Astrocyte (in vitro differentiated cells and primary cell): ENCODE measurements at regions not wholly inside any gene's neighbourhood (a gene's known extent, or its start where the extent isn't known, plus 50 kb on each side); places are given as distances from the start of the nearest gene placed in this dataset.

ENCODE experiments used
- DNase-seq: peaks from one replicate; pipeline ENCODE4 v3.0.0-alpha.2; 2010; ENCODE audit warnings: low read depth
- FAIRE-seq: peaks from 2 replicates; lab custom pipeline; 2011; peaks lifted over from hg19 to GRCh38; lab: Jason Lieb, UNC
- H2AFZ ChIP-seq: 2 replicates; pipeline ENCODE4 v1.6.0; 2012; ENCODE audit warnings: low read depth, low read length, inconsistent platforms
- H3K27ac ChIP-seq: 2 replicates; pipeline ENCODE4 v1.5.1; 2011; ENCODE audit warnings: low read depth, low read length, inconsistent platforms
- H3K27me3 ChIP-seq: 2 replicates; pipeline ENCODE4 v1.6.0; 2011; ENCODE audit warnings: low read length, inconsistent platforms; ENCODE audit not compliant: insufficient read depth
- H3K36me3 ChIP-seq: 2 replicates; pipeline ENCODE4 v1.5.1; 2011; ENCODE audit warnings: low read length, inconsistent platforms; ENCODE audit not compliant: insufficient read depth
- H3K4me1 ChIP-seq: 2 replicates; pipeline ENCODE4 v1.5.1; 2011; ENCODE audit warnings: low read length, inconsistent platforms; ENCODE audit not compliant: insufficient read depth
- H3K4me2 ChIP-seq: 2 replicates; pipeline ENCODE4 v1.6.0; 2012; ENCODE audit warnings: low read length, inconsistent platforms
- H3K4me3 ChIP-seq: 2 replicates; pipeline ENCODE4 v1.5.1; 2011; ENCODE audit warnings: low read depth, mild to moderate bottlenecking, low read length, inconsistent platforms; ENCODE audit not compliant: insufficient read depth
- H3K79me2 ChIP-seq: 2 replicates; pipeline ENCODE4 v1.6.0; 2012; ENCODE audit warnings: mild to moderate bottlenecking, low read length, inconsistent platforms; ENCODE audit not compliant: insufficient read depth
- H3K9ac ChIP-seq: 2 replicates; pipeline ENCODE4 v1.6.0; 2012; ENCODE audit warnings: mild to moderate bottlenecking, low read length, inconsistent platforms
- H3K9me3 ChIP-seq: 2 replicates; pipeline ENCODE4 v1.5.1; 2012; ENCODE audit warnings: low read depth, mild to moderate bottlenecking, low read length, inconsistent platforms; ENCODE audit not compliant: insufficient read depth
- H4K20me1 ChIP-seq: 2 replicates; pipeline ENCODE4 v1.6.0; 2012; ENCODE audit warnings: low read length, inconsistent platforms; ENCODE audit not compliant: insufficient read depth
- H3K27ac Mint-ChIP-seq: one replicate; pipeline ENCODE4 v1.8.0; 2021; ENCODE audit warnings: mild to moderate bottlenecking, mixed read lengths; ENCODE audit not compliant: unreplicated experiment
- H3K27me3 Mint-ChIP-seq: one replicate; pipeline ENCODE4 v1.8.0; 2021; ENCODE audit warnings: low read depth, mixed read lengths; ENCODE audit not compliant: unreplicated experiment
- H3K36me3 Mint-ChIP-seq: one replicate; pipeline ENCODE4 v1.8.0; 2021; ENCODE audit warnings: low read depth, mixed read lengths; ENCODE audit not compliant: unreplicated experiment
- H3K4me1 Mint-ChIP-seq: one replicate; pipeline ENCODE4 v1.8.0; 2021; ENCODE audit warnings: low read depth, mixed read lengths; ENCODE audit not compliant: unreplicated experiment
- H3K4me3 Mint-ChIP-seq: one replicate; pipeline ENCODE4 v1.8.0; 2021; ENCODE audit warnings: mild to moderate bottlenecking, moderate library complexity, mixed read lengths; ENCODE audit not compliant: unreplicated experiment
- H3K9me3 Mint-ChIP-seq: one replicate; pipeline ENCODE4 v1.8.0; 2021; ENCODE audit warnings: mild to moderate bottlenecking, mixed read lengths; ENCODE audit not compliant: unreplicated experiment
- CTCF ChIP-seq: IDR thresholded peaks from 2 replicates; pipeline ENCODE4 v1.5.1; 2011; ENCODE audit warnings: low read depth, mild to moderate bottlenecking, inconsistent platforms, low read length, moderate library complexity; ENCODE audit not compliant: insufficient read depth
- EZH2 ChIP-seq: IDR thresholded peaks from 2 replicates; pipeline ENCODE4 v1.6.1; 2012; ENCODE audit warnings: mild to moderate bottlenecking, low read length, inconsistent platforms; ENCODE audit not compliant: insufficient read depth

GRCh38 chr10:6774406-6774805, 194.3 kb upstream of the PRKCQ start:
- H3K4me3 Mint-ChIP-seq = no peak overlapping the region
- Histone ChIP-seq H3K27me3 (no peaks in the 10 kb centered on the region), H3K4me1 (peaks cover 4% of the 10 kb centered on the region), H3K27ac (no peak overlapping the region), H3K9me3 (peaks cover 3% of the 10 kb centered on the region), H3K4me2 (no peak overlapping the region), H2AFZ (no peak overlapping the region), H3K79me2 (no peaks in the 10 kb centered on the region), H3K4me3 (no peak overlapping the region), H3K9ac (no peak overlapping the region), H3K36me3 (no peaks in the 10 kb centered on the region), H4K20me1 (no peaks in the 10 kb centered on the region)
- peaks cover 2% of the 10 kb centered on the region for H3K4me1 Mint-ChIP-seq
- peaks cover 2% of the 10 kb centered on the region for H3K27me3 Mint-ChIP-seq
- no peak for FAIRE-seq
- no peak overlapping the region for H3K27ac Mint-ChIP-seq
- H3K36me3 Mint-ChIP-seq = no peaks in the 10 kb centered on the region
- DNase-seq = peak; percentile 19
- TF ChIP-seq CTCF = no peak
- no peaks in the 10 kb centered on the region for H3K9me3 Mint-ChIP-seq

GRCh38 chr10:6771331-6771730, 191.3 kb upstream of the PRKCQ start:
- Histone ChIP-seq H3K36me3 (no peaks in the 10 kb centered on the region), H3K79me2 (no peaks in the 10 kb centered on the region), H3K27ac (no peak overlapping the region), H4K20me1 (no peaks in the 10 kb centered on the region), H3K9me3 (peaks cover 3% of the 10 kb centered on the region), H3K9ac (no peak overlapping the region), H3K4me3 (no peak overlapping the region), H3K27me3 (no peaks in the 10 kb centered on the region), H3K4me2 (no peak overlapping the region), H2AFZ (no peak overlapping the region), H3K4me1 (no peaks in the 10 kb centered on the region)
- DNase-seq (no peak), FAIRE-seq (peak; percentile 52)
- Mint-ChIP-seq H3K27me3 (no peaks in the 10 kb centered on the region), H3K4me3 (no peak overlapping the region), H3K9me3 (no peaks in the 10 kb centered on the region), H3K4me1 (peaks cover 2% of the 10 kb centered on the region), H3K27ac (no peak overlapping the region), H3K36me3 (no peaks in the 10 kb centered on the region)
- TF ChIP-seq CTCF = no peak
- no peak for TF ChIP-seq EZH2

GRCh38 chr10:6770846-6771245, 190.8 kb upstream of the PRKCQ start:
- H3K27me3 ChIP-seq = no peaks in the 10 kb centered on the region
- Mint-ChIP-seq H3K27ac (peak overlapping the region; percentile 87), H3K36me3 (no peaks in the 10 kb centered on the region), H3K9me3 (no peaks in the 10 kb centered on the region), H3K27me3 (no peaks in the 10 kb centered on the region), H3K4me3 (no peak overlapping the region), H3K4me1 (peaks cover 2% of the 10 kb centered on the region)
- H3K4me1 ChIP-seq = no peaks in the 10 kb centered on the region
- H3K9ac ChIP-seq = no peak overlapping the region
- H3K79me2 ChIP-seq = no peaks in the 10 kb centered on the region
- H3K4me3 ChIP-seq = no peak overlapping the region
- H4K20me1 ChIP-seq = no peaks in the 10 kb centered on the region
- DNase-seq (peak; percentile 2), FAIRE-seq (no peak)
- H3K4me2 ChIP-seq = no peak overlapping the region
- no peak for TF ChIP-seq EZH2
- no peak for TF ChIP-seq CTCF
- no peak overlapping the region for H3K27ac ChIP-seq
- H3K36me3 ChIP-seq = no peaks in the 10 kb centered on the region
- peak overlapping the region; percentile 9 for H2AFZ ChIP-seq
- H3K9me3 ChIP-seq = peaks cover 3% of the 10 kb centered on the region
